ENCODE measurements at regions not wholly inside any gene's neighbourhood (a gene's known extent, or its start where the extent isn't known, plus 50 kb on each side); places are given as distances from the start of the nearest gene placed in this dataset.

DNA sequence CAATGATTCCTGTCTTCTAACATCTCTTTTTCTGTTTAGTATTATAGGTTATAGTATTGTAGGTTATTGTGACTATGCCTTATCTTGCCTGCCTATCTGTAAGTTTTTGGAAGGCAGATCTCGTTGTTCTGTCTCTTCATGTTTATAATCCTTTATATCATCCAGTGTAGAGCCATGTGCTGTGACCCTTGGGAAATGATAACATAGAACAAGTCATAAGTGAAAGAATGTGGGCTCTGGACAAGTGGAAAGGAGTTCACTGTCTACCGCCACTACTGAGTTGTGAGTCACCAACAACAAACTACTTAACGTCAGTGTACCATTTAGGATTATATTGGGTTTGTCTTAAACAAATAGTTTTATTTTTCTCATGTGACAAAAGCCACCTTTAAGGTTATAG is 139.3 kb downstream of the LYPLAL1 start:
- TF ChIP-seq, protein P1, sequence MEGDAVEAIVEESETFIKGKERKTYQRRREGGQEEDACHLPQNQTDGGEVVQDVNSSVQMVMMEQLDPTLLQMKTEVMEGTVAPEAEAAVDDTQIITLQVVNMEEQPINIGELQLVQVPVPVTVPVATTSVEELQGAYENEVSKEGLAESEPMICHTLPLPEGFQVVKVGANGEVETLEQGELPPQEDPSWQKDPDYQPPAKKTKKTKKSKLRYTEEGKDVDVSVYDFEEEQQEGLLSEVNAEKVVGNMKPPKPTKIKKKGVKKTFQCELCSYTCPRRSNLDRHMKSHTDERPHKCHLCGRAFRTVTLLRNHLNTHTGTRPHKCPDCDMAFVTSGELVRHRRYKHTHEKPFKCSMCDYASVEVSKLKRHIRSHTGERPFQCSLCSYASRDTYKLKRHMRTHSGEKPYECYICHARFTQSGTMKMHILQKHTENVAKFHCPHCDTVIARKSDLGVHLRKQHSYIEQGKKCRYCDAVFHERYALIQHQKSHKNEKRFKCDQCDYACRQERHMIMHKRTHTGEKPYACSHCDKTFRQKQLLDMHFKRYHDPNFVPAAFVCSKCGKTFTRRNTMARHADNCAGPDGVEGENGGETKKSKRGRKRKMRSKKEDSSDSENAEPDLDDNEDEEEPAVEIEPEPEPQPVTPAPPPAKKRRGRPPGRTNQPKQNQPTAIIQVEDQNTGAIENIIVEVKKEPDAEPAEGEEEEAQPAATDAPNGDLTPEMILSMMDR (conservative IDR thresholded peaks at IDR 0.05): no peak
- TF ChIP-seq EZH2 (IDR thresholded peaks at IDR 0.05; ENCODE audit: low read depth): no peak
